HG02763 (cell line): ENCODE measurements at regions not wholly inside any gene's neighbourhood (a gene's known extent, or its start where the extent isn't known, plus 50 kb on each side); places are given as distances from the start of the nearest gene placed in this dataset.
"Not testable (repeated sequence)": the region's sequence is repeated elsewhere in the genome, so short reads cannot be mapped to it uniquely, and the experiment has no call there.

ENCODE experiments used
- ATAC-seq: cut with Tn5 transposase; IDR thresholded peaks from one replicate; pipeline ENCODE4 v1.9.1; 2021; ENCODE audit warnings: mild to moderate bottlenecking, moderate library complexity; ENCODE audit not compliant: unreplicated experiment

DNA sequence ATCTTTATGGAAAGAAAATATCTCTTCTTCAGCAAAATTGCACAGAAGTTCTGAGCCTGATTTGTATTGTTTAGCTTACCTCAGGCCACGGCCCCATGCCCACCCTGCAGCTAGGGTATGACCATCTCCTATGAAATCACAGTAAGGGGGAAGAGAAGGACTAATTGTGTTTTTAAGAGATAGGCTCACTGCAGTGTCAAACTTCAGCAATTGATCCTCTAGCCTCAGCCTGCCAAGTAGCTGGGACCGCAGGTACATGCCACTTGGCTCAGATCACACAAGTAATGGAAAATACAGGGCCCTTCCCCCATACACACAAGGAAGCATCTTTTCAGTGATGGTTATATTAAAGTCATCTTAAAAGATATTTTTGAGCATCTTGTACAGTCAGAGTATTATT, 60.0 kb downstream of the DMAC1 start:
- ATAC-seq: no peak

DNA sequence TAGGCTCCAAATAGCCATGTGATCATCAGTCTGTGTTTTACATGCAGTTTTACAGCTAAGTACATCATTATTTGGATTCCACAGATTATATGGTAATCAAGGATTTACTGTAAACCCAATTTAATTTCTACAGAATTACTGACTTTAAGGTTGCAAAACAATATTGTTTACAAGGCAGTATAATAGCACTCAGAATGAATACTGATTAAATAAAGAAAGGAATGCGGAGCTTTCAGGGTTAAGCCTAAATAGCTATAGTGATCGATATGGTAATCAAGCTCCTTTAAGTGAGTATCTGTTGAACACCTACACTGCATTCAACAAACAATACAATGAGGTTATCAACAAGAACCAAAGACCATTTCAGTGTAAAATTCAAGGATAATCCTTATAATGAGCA, 64.3 kb downstream of the DMAC1 start:
- no peak for ATAC-seq

DNA sequence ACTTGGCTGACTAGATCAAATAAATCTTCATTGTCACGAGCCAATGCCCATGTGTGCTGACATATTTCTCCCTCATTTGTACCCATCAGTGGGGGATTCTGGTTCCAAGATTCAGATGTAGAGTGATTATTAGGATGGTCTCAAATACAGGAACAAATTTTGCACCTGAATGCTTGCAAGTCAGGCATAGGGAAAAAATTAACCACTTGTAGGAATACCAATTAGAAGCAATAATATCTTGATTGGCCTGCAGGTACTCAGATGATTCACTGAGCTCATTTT, 69.5 kb downstream of the DMAC1 start:
- ATAC-seq: no peak

DNA sequence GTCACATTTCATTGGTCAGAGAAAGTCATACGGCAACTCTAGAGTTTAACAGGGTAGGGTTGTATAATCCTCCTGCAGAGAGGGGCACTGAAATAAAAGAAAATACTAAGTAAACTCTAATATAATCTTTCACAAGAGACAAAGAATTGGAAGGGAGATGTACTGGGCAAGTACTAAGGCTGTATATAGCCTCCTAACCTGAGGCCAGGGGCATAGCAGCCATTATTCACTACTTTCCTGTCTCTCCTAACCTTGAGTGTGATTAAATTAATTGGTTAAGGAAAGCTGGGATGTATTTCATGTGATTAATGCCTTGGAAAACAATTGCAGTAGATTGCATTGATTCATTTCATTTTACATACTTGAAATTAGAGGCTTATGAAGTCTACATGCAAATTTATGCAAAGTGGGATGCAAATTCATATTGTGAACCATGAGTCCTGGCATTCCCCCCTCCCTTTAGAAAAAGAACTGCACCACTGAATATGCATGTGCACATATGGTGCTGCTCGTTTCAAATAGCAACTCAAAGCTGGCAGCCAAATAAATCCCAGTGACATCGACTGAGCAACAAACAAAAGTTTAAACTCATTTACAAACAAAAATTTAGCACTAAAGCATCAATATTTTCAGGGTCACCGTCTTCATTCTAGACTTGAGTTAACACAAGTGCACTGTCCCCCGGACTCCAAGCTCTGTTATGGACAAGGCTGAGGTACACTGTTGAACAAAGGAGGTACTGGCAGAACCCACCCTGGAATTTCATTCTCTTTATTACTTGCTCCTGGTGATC, 70.0 kb downstream of the DMAC1 start:
- ATAC-seq: no peak

DNA sequence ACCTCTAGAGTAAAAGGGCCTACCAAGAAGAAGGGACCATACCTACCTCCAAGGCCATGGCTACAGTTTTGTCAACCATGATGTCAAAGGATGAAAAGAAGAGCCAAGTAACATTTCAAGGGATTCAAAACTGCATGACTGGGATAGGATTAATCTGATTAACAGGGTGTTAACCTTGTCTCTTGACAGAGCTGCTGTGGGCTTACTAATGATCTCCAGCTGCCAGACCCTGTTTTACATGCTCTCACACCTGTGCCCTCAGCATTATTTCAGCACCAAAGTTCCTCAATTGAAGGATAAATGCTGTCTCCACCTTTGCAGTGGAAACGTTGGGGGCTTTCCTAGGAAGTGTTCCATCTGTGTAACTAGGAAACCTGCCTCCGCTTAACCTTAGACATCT, 78.3 kb downstream of the DMAC1 start:
- no peak for ATAC-seq

DNA sequence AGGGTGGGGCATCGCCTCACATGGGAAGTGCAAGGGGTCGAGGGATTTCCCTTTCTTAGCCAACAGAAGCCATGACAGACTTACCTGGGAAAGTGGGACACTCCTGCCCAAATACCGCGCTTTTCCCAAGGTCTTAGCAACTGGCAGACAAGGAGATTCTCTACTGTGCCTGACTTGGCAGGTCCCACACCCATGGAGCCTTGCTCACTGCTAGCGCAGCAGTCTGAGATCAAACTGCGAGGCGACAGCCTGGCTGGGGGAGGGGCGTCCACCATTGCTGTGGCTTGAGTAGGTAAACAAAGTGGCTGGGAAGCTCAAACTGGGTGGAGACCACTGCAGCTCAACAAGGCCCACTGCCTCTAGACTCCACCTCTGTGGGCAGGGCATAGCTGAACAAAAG, 86.5 kb downstream of the DMAC1 start:
- not testable (repeated sequence) for ATAC-seq

DNA sequence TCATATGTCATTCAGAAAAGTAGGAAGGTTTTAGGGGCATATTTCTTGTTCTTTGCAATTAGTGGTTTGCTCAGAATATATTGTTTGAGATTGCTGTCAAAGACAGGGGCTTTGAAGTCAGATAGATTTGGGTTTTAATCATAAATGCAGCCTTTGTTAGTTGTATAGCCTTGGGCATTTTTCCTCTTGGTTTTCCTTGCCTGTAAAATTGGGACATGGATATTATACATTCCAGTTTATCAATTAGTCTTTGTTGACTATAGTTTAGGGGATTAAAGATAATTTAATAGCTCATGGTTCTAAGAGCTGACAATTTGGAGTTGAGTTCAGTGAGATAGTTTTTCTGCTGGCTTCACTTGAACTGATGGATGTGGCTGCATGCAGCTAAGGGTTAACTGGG, 88.9 kb downstream of the DMAC1 start:
- no peak for ATAC-seq

DNA sequence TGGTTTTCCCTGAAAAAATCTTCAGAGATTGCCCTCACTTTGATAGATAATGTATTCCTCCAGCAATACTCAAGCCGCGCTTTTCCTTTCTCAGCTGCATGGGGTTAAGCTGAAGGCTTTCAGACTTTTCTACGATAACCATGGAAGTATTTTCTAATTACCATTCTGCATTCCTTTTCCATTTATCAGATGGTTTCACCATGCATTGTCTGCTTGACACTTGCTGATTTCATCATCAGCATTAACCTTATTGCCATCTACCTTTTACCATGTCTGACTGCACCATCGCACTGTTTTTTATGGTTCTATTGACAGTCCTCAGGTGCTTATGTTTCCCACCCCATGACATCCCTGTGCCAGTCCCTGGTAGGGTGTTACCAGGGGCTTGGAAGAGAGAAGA, 91.6 kb downstream of the DMAC1 start:
- no peak for ATAC-seq

DNA sequence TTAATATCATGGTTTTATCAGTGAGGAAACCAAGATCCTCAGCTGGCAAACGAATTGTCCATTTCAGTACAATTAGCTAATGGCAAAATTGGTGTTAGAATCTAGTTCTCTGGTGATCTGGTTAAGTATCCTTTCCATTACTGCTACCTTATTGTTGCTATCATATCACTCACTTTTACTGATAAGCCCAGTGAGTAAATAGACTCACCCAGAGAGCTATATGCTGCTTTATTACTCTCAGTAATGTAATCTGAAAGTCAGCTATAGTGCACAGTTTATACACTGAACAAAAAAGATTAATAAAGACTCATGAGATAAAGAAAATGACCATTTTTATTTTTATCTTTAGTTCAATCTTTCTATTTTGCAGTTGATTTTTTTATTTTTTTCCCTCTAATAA, 95.0 kb downstream of the DMAC1 start:
- ATAC-seq: no peak

DNA sequence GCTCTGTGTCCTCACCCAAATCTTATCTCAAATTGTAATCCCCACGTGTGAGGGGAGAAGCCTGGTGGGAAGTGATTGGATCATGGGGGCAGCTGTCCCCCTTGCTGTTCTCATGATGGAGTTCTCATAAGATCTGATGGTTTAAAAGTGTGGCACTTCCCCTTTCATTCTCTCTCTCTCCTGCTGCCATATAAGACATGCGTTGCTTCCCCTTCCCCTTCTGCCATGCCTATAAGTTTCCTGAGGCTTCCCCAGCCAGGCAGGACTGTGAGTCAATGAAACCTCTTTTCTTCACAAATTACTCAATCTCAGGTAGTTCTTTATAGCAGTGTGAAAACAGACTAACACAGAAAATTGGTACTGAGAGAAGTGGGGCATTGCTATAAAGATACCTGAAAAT, 107.7 kb downstream of the DMAC1 start:
- ATAC-seq: no peak

DNA sequence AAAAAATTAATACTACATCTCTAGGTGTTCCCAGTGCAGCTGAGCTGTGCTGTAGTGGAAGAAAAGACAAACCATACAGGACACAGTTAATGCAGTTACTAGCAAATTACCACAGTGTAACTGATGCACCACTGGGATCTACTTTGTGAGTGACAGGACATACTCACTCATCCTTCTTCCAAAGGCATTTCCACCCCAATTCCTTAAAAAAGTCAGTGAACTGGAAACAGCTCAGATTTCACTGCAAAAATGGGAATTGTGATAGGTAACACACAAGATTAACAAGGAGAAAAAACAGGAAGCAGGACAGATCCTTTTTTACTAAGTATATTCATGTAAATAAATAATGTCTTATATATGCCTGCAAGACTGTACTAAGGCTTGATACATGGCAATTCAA, 109.6 kb downstream of the DMAC1 start:
- ATAC-seq: no peak

DNA sequence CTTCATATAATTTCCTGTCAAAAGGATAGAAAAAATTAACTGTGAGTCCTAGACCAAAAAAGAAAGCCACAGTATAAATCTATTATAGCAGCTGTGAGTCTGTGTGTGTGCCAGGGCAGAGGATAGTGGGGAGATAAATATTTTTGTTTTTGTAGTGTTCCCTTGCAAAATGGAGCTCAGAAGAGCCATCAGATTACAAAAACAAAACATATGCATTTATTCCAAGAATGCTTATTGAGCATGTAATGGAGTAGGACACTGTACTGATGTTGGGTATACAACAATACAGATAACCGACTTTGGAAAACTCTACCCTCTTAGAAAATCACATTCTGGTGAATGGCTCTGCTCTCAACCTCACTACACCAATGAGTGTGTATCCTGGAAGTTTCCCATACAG, 111.0 kb downstream of the DMAC1 start:
- no peak for ATAC-seq

DNA sequence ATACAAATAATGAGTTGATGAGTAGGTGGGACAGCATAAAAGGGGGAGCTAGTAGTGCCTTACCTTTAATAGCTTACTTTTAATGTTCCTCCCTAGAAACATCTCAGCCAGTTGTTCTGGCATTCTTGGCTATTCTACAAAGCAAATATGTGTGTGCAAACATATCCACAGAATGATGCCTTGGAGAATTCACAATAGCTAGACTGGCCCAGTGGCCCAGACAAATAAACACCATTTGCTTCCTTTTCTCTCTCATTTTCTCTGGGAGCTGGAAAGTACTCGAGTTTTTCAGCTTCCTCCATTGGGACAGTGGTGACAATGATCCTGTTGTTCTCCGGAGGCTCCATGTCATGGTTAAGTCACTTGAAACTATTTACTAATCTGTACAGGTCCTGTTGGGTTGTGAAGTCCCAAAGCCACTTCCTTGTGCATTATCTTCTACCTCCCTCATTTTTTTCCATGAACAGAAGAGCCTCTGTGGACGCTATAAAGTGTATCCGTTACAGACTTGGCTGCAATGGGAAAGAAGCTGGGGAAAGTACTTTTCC, 122.9 kb downstream of the DMAC1 start:
- ATAC-seq: no peak

DNA sequence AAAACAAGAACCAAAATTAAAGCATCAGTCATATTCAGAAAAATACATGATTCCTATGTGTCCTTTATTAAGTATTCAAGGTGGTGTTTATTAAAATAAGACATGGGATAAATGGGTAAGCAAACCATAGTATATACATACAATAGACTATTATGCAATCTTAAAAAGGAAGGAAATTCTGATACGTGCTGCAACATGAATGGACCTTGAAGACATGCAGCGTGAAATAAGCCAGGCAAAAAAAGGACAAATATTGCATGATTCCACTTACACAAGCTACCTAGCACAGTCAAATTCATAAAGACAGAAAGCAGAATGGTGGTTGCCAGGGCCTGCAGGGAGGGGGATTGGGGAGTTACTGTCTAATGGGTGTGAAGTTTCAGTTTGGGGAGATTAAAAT, 127.7 kb downstream of the DMAC1 start:
- ATAC-seq: no peak

DNA sequence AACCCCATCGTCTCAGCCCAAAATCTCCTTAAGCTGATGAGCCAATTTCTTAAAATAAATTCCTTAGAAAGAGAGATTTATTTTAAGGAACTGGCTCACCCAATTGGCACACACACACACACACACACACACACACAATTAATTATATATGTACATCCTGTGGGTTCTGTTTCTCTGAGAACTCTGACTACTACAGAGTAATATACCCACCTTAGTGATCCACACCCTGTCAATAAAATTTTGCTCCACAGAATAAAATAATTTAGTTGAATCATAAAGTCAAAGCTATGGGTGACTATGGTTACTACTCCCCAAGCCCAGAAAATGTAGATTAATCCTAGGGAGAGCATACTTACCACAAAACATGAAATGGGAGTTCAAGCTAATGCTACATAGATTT, 131.0 kb downstream of the DMAC1 start:
- no peak for ATAC-seq

DNA sequence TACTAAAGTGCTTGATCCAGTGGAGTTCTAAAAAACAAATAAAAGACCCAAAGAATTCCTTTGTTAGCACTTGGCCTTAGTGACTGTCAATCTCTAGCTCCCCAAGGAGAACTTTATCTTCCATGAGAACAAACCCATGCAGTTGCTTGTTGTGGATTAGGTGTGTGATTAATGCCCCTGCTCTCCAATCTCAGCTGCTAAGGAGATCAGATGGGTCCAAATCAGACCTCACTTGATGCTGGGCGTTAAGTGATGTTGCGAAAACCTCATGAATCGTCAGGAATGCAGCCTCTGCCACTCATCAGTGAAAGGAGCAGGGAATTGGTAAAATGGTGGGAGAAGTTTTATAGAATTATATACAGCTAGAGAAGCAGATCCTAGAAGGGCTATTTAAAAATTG, 133.7 kb downstream of the DMAC1 start:
- no peak for ATAC-seq

DNA sequence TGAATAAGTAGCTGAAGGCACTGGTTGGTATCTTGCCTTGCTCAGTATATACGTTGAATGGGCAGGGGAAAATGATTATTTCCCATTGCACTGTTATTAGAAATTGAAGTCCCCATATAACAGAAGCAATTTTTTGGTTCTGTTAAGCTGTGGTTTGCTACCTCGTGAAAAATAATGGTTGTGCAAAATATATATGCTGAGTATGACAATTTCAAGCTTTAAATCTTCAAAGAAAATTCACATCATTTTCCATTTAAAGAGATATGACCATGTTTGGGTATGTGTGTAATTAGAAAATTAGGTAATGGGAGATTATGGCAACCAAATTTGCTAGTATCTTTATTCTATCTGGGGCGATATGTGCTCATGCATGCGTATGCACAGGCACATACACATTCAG, 139.8 kb downstream of the DMAC1 start:
- no peak for ATAC-seq

DNA sequence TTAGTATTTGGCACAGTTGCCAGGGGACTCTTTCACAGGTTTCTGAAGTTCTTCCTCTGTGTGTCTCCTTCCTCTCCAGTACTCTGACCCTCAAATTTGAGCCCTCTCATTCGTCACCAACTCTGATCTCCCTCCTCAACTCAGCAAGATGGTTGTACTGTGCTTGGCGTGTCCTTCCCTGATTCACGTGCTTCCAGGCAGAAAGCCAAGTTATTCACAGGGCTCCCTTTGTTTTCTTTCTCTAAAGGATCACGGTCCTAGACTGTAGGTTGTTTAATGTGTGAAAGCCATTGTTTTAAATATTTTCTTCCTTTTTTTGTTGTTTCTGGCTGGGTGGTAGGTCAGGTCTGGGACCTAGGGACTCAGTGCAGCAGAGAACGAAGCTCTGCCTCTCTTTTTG, 142.9 kb downstream of the DMAC1 start:
- ATAC-seq: no peak

DNA sequence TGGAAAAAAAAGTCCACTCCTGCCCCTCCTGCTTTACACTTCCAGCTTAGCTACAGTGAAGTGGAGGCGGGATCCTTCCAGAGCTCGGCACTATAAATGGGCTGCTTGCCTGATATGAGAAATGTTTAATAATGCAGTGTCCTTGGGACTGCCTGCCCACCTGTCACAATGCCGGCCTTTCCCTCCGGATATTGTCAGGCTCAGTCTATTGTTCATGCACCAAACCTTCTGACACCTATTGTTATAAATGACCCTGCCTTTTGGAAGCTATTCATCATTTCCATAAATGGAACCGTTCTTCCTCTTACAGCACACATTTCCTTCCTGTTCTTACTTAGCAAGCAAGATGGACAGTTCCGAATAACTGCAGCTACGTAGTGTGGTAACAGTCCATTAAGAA, 146.3 kb downstream of the DMAC1 start:
- ATAC-seq: no peak

DNA sequence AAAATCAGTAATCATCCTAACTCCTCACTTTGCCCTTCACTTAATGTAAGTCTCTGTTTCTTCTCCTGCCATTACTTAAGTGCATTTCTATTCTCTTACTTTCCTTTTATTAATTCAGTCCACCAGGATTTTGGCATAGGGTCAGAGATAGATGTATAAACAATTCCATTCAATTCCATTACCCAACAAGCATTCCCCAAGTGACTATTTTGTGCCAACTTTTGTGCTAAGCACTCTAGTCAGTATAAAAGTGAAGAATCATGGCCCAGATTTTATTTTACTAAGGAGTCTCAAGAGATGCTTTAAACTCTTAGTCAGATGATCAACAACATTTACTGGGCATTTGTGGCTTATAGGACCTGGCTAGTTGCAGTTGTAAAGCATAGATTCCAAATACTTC, 159.3 kb downstream of the DMAC1 start:
- ATAC-seq: no peak

DNA sequence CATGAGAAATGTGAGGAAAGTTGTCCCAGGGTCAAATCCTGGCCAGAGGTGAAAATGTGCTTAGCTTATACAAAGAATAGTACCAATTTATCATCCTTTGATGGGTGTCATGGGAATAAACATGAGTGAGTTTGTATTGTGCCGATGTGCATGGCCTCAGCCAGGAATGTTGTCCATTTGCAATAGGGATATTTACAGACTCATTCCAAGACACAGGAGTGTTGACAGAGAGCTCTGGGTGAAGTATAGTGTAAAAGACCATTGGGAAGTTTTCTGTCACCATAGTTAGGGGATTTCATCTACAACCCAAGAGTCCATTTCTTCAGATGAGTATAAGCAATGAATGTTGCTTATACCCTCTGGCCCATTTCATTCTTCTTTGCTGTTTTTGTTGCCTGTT, 160.1 kb downstream of the DMAC1 start:
- no peak for ATAC-seq

DNA sequence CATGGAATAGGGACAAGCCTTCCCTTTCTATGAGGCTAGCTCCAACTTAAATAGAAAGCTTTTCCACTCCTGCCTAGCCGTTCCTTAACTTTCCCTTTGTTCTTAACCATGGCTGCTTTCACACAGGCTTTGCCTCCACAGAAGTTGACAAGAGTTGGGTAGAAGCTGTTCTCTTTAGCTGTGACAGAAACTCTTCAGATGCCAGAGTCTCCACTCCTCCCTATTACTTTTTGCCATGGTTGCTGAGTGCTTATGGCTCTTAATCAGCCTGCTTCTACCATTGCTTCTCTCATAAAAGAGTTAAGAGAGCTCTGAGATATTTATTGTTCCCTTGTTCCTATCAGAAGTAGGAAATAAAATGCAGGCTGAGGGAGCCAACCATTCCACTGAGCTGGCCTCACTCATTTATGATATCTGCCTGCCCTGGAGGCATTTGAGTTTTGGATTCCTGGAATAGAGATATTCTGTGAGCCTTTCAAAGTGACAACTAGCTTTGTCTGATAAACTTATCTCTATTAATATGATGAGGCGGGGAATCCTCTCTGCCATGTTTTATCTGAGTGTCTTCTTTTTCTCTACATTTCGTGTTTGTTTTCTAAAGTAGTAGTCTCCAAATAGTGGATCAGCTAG, 162.6 kb downstream of the DMAC1 start:
- ATAC-seq: no peak

DNA sequence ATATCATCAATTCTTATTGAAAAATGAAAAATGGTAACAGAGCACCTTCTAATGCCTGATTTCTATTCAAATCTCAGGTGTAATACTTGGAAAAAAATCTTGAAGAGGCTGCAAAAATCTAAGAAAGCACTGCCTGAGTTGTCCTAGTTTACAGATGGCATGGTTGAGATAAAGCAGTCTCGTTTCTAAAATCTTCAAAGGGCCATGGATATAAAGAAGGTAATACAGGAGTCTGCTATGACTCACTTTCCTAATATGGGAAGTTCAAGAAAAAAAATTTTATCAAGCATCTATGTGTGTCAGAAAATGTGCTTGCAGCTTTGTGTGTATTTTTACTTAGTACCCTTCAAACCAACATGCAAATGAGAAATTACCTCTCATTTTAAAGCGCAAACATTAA, 163.3 kb downstream of the DMAC1 start:
- ATAC-seq: no peak
